ENCODE measurements at regions not wholly inside any gene's neighbourhood (a gene's known extent, or its start where the extent isn't known, plus 50 kb on each side); places are given as distances from the start of the nearest gene placed in this dataset.

GRCh38 chr6:126195625-126196236 lies 144.2 kb upstream of the CENPW start:
- no peaks in the 10 kb centered on the region for H3K9me1 ChIP-seq (ENCODE audit: control insufficient read depth, insufficient read depth, low read length)
- H3K4me1 ChIP-seq (replicated peaks in 1 of 2; ENCODE audit: control insufficient read depth in 2 of 2, insufficient read depth in 2 of 2, low read length in 2 of 2), result peaks cover 0 to 9% of the 10 kb centered on the region in 2 experiments; a peak in 2 of 5 replicates
- ATAC-seq (peak; percentile 95), DNase-seq (ENCODE audit: extremely low read depth in 1 of 4, low spot score in 3 of 4) (peak; percentile 15 to 35 (median 30)), FAIRE-seq (no peak)
- intact Hi-C loops (cut with micrococcal nuclease), result no loop called here
- no peaks in the 10 kb centered on the region for H3K27me3 ChIP-seq (ENCODE audit: control insufficient read depth in 2 of 2, insufficient read depth in 2 of 2, low read length in 2 of 2)
- POLR2A ChIA-PET, result interaction anchor here (0.8 to 0.9 kb wide), 2 partner anchors 10 to 915 kb away, joined by 4 read pairs; no protein-coding TSS in a partner anchor
- peak overlapping the region; percentile 71 for H3K27ac ChIP-seq (ENCODE audit: extremely low read depth, low read depth, low read length)
- no peaks in the 10 kb centered on the region for H3K9me3 ChIP-seq (replicated peaks; ENCODE audit: control insufficient read depth, insufficient read depth, low read depth, low read length)
- H2AFZ ChIP-seq (ENCODE audit: low read depth, low read length), result peak overlapping the region; percentile 73
- CTCF ChIA-PET (ENCODE audit: low intra/inter-chr PET ratio), result no interaction called here
- peak overlapping the region; percentile 45 for H3K4me2 ChIP-seq (ENCODE audit: insufficient read depth, low read length)
- no TSS peak for BruUV-seq (replicated peaks)
- 0 out of 4 replicates have a peak overlapping the region, but pooled peaks of 1 of the 2 experiments have one; percentile 5 for H3K9ac ChIP-seq (ENCODE audit: insufficient read depth in 1 of 2, low read depth in 2 of 2, low read length in 2 of 2)
- in situ Hi-C loops (cut with MboI), result no loop called here
- no peak overlapping the region for H3K4me3 ChIP-seq
- H3K79me2 ChIP-seq (ENCODE audit: control insufficient read depth, insufficient read depth, low read length), result no peaks in the 10 kb centered on the region
- H3K36me3 ChIP-seq (ENCODE audit: control insufficient read depth, insufficient read depth, low read length), result no peaks in the 10 kb centered on the region
- no peaks in the 10 kb centered on the region for H4K20me1 ChIP-seq (replicated peaks; ENCODE audit: control insufficient read depth, insufficient read depth, low read length)
- 0% methylated on average over 1 of the region's 1 CpG for WGBS (ENCODE audit: insufficient coverage, low coverage, missing lambda C conversion rate)
- TF ChIP-seq ELF1 (tag; IDR thresholded peaks at IDR 0.05), result 0 out of 2 replicates have a peak, but pooled peaks have one; percentile 21
- peak; percentile 50; the same call in 1 of the 2 replicates for TF ChIP-seq DPF2 (IDR thresholded peaks at IDR 0.05)
- peak; percentile 96 for TF ChIP-seq ATF7 (IDR thresholded peaks at IDR 0.05)
- no peak for TF ChIP-seq ZNF431 (CRISPR knock-in tag; IDR thresholded peaks at IDR 0.05)
- 0 out of 2 replicates have a peak, but pooled peaks have one; percentile 30 for TF ChIP-seq ZKSCAN8 (CRISPR knock-in tag; IDR thresholded peaks at IDR 0.05)
- TF ChIP-seq STAT6 (CRISPR knock-in tag; IDR thresholded peaks at IDR 0.05), result no peak
- TF ChIP-seq ZBTB5 (IDR thresholded peaks at IDR 0.05), result no peak
- TF ChIP-seq PBX2 (CRISPR knock-in tag; IDR thresholded peaks at IDR 0.05; ENCODE audit: low read depth), result no peak
- no peak for TF ChIP-seq PBX2 (tag; conservative IDR thresholded peaks at IDR 0.05; ENCODE audit: low read depth)
- no peak for TF ChIP-seq POLR2B (IDR thresholded peaks at IDR 0.05; ENCODE audit: low read depth, partially characterized antibody)
- TF ChIP-seq CBFA2T2 (conservative IDR thresholded peaks at IDR 0.05), result peak; percentile 25; the same call in 1 of the 2 replicates
- no peak for TF ChIP-seq GATAD2A (IDR thresholded peaks at IDR 0.05)
- TF ChIP-seq RBM25 (IDR thresholded peaks at IDR 0.05; ENCODE audit: low read depth, low read length, severe bottlenecking), result peak; percentile 40
- no peak for TF ChIP-seq PRPF4 (IDR thresholded peaks at IDR 0.05; ENCODE audit: insufficient read depth, low read depth, low read length, poor library complexity, severe bottlenecking)
- no peak for TF ChIP-seq KLF6 (CRISPR knock-in tag; IDR thresholded peaks at IDR 0.05; ENCODE audit: borderline replicate concordance)
- no peak for TF ChIP-seq XRCC5 (IDR thresholded peaks at IDR 0.05; ENCODE audit: low read depth, low read length)
